Neural progenitor cell (in vitro differentiated cells): ENCODE measurements at regions not wholly inside any gene's neighbourhood (a gene's known extent, or its start where the extent isn't known, plus 50 kb on each side); places are given as distances from the start of the nearest gene placed in this dataset.

Source experiments
- EZH2 ChIP-seq: fragments of 200-600 bp; sonication (generic); IDR thresholded peaks from 2 replicates; pipeline ENCODE4 v1.6.1; 2017; ENCODE audit warnings: antibody characterized with exemption, mild to moderate bottlenecking, moderate library complexity
- EZH2phosphoT487 ChIP-seq: fragments of 200-600 bp; sonication (generic); IDR thresholded peaks from 2 replicates; pipeline ENCODE4 v1.6.1; 2017; ENCODE audit warnings: antibody characterized with exemption
- TF ChIP-seq, protein P1 (sequence below): fragments of 200-600 bp; sonication (generic); IDR thresholded peaks from 2 replicates; pipeline ENCODE4 v1.5.1; 2017; ENCODE audit warnings: antibody characterized with exemption, mild to moderate bottlenecking

DNA sequence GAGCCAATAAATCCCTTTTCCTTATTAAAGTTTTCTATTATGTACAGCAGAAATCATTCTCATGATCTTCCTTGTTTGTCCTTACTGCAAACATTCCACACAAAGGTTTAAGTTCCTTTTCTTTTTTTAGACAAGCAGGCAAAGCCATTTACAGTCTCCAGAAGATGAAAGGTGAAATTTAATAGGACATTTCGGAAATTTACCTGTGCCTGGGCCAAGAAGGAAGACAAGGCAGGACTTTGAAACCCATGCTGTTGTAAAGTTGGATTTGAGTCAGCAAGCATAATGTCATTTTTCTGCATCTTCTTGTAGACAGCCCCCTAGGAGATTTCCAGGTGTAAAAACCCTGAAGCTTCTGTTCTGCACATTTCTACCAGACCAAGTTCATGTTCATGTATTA, 188.1 kb downstream of the PAPSS1 start:
- TF ChIP-seq, protein P1, sequence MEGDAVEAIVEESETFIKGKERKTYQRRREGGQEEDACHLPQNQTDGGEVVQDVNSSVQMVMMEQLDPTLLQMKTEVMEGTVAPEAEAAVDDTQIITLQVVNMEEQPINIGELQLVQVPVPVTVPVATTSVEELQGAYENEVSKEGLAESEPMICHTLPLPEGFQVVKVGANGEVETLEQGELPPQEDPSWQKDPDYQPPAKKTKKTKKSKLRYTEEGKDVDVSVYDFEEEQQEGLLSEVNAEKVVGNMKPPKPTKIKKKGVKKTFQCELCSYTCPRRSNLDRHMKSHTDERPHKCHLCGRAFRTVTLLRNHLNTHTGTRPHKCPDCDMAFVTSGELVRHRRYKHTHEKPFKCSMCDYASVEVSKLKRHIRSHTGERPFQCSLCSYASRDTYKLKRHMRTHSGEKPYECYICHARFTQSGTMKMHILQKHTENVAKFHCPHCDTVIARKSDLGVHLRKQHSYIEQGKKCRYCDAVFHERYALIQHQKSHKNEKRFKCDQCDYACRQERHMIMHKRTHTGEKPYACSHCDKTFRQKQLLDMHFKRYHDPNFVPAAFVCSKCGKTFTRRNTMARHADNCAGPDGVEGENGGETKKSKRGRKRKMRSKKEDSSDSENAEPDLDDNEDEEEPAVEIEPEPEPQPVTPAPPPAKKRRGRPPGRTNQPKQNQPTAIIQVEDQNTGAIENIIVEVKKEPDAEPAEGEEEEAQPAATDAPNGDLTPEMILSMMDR: no peak
- no peak for TF ChIP-seq EZH2phosphoT487
- TF ChIP-seq EZH2: no peak
